PFSK-1 (cell line): ENCODE measurements at regions not wholly inside any gene's neighbourhood (a gene's known extent, or its start where the extent isn't known, plus 50 kb on each side); places are given as distances from the start of the nearest gene placed in this dataset.

Experiments
- FOXP2 ChIP-seq: optimal IDR thresholded peaks from 2 replicates; pipeline ENCODE3; 2011; ENCODE audit warnings: borderline replicate concordance, control low read depth, inconsistent platforms; ENCODE audit not compliant: insufficient read depth; ENCODE audit errors: extremely low read length, extremely low read depth
- POLR2AphosphoS5 ChIP-seq: IDR thresholded peaks from 2 replicates; pipeline ENCODE4 v1.6.1; 2012; ENCODE audit warnings: low read depth, mild to moderate bottlenecking, control low read depth, low read length, moderate library complexity
- SIN3A ChIP-seq: IDR thresholded peaks from 2 replicates; pipeline ENCODE4 v1.6.1; 2012; ENCODE audit warnings: mild to moderate bottlenecking, low read length, moderate library complexity, borderline replicate concordance; ENCODE audit not compliant: insufficient read depth
- TAF1 ChIP-seq: IDR thresholded peaks from 2 replicates; pipeline ENCODE4 v1.6.1; 2012; ENCODE audit warnings: low read length, control low read depth, borderline replicate concordance; ENCODE audit not compliant: insufficient read depth
- TF ChIP-seq, protein P1 (sequence below), 2 experiments: IDR thresholded peaks; 2 replicates each; pipeline versions ENCODE4 v1.6.1 to v1.8.0; 2011 to 2012; ENCODE audit warnings: low read depth in 2 of 2, low read length in 2 of 2, control low read depth in 1 of 2, inconsistent platforms in 1 of 2, mild to moderate bottlenecking in 1 of 2, moderate library complexity in 1 of 2; ENCODE audit not compliant: insufficient read depth in 1 of 2

DNA sequence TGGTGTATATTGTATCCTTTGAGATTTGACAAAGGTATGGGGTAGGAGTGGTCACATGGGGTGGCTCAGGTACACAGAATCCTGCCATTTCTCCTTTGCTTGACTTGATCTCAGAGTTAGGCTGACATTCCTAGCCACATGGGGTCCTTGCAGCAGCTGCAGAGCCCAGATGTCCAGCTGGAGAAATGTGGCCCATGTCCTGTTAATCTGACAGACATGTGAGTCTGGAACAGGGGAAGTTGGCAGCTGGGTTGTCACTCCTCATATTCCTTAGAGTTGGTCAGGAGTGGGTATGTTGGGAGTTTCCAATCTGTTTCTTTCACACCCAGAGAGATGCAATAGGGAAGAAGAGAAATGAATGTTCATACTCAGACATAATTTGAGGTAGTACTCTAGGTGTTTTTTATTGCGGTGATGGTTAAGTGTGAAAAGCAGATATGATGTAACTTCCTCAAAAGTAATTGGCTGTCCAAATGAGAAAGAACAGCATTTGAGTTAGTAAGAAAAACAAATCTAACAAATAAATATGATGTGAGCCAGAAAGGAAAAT lies 402.6 kb upstream of the MEIS1 start:
- TF ChIP-seq TAF1 (no peak), POLR2AphosphoS5 (no peak), FOXP2 (no peak), SIN3A (no peak)
- TF ChIP-seq, protein P1, sequence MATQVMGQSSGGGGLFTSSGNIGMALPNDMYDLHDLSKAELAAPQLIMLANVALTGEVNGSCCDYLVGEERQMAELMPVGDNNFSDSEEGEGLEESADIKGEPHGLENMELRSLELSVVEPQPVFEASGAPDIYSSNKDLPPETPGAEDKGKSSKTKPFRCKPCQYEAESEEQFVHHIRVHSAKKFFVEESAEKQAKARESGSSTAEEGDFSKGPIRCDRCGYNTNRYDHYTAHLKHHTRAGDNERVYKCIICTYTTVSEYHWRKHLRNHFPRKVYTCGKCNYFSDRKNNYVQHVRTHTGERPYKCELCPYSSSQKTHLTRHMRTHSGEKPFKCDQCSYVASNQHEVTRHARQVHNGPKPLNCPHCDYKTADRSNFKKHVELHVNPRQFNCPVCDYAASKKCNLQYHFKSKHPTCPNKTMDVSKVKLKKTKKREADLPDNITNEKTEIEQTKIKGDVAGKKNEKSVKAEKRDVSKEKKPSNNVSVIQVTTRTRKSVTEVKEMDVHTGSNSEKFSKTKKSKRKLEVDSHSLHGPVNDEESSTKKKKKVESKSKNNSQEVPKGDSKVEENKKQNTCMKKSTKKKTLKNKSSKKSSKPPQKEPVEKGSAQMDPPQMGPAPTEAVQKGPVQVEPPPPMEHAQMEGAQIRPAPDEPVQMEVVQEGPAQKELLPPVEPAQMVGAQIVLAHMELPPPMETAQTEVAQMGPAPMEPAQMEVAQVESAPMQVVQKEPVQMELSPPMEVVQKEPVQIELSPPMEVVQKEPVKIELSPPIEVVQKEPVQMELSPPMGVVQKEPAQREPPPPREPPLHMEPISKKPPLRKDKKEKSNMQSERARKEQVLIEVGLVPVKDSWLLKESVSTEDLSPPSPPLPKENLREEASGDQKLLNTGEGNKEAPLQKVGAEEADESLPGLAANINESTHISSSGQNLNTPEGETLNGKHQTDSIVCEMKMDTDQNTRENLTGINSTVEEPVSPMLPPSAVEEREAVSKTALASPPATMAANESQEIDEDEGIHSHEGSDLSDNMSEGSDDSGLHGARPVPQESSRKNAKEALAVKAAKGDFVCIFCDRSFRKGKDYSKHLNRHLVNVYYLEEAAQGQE (IDR thresholded peaks at IDR 0.05; ENCODE audit: insufficient read depth in 1 of 2, low read depth in 2 of 2, low read length in 2 of 2) = no peak

DNA sequence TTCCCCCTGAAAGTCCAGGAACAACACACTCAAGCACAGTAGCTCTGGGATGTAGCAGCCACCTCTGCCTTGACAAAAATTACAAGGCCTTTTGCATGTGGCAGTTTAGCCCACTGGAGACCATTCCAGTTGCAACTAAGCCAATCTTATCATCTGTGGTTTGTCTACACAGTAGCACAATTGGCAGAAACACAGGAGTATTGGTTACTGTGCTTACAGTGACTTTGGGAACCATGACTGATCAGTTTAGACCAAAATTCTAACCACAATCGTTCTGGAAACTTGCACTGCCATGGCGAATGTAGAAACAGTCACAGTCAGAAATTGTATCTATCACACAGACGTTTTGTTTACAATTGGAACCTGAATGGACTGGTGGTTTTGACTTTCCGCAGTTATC lies 403.7 kb upstream of the MEIS1 start:
- no peak for TF ChIP-seq FOXP2
- TF ChIP-seq POLR2AphosphoS5 = no peak
- no peak for TF ChIP-seq SIN3A
- TF ChIP-seq TAF1 = no peak
- TF ChIP-seq, protein P1 (IDR thresholded peaks at IDR 0.05; ENCODE audit: insufficient read depth in 1 of 2, low read depth in 2 of 2, low read length in 2 of 2) = no peak

DNA sequence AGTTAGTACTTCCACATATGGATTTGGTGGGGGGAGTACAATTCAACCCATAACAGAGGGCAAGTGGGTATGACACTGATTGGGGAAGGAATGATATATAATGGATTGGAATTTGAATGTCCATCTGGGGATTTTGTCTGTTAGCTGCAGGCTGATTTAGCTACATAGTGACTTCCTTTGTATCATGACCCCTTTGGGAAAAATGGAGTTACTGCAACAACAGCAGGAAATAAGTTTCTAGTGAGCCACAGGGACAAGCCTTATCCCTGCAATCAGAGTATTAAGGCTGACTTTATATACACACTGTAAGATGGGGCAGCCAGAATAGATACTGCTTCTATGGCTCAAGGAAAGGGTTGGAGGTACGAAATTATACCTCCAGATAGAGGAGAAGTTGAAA lies 404.4 kb upstream of the MEIS1 start:
- no peak for TF ChIP-seq SIN3A
- TF ChIP-seq TAF1 = no peak
- TF ChIP-seq, protein P1 (IDR thresholded peaks at IDR 0.05; ENCODE audit: insufficient read depth in 1 of 2, low read depth in 2 of 2, low read length in 2 of 2) = no peak
- TF ChIP-seq POLR2AphosphoS5 = no peak
- no peak for TF ChIP-seq FOXP2

DNA sequence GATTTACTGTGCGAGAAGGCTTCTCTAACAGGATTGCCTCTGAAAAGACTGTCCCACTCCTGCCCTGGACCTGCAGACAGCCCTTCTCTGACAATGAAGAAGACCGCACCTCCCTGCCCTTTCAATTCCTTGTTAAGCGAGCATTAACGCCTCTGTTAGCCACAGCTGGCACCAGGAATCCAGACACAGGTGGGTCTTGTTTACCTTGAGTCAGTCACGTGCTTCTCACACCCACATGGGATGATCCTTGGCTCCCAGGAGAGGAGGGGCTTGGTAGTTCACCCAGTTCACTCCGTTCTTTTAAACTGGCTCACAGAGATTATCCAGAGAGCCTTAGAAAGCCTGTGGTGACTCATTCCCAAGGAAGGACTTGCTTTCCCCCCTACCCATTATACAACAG lies 410.5 kb upstream of the MEIS1 start:
- no peak for TF ChIP-seq POLR2AphosphoS5
- TF ChIP-seq TAF1 = no peak
- TF ChIP-seq, protein P1 (IDR thresholded peaks at IDR 0.05; ENCODE audit: insufficient read depth in 1 of 2, low read depth in 2 of 2, low read length in 2 of 2) = no peak
- no peak for TF ChIP-seq FOXP2
- no peak for TF ChIP-seq SIN3A

DNA sequence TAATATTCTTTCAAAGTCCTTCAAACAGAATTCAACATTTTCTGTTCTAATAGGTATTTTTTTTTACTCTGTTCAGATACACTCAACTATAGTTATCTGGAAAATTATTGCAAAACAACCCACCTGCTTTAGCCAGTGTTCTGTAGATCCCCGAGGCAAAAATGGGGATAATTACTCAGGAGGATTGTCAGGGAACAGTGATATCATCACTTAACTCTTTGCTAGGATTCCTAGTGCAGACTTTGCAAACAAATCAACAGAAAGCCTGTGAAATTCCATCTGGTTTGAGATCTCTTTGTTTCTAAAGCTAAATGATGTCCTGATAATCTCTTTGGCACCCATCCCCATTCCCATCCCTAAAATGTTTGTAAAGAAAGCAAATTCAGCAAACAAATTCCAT lies 413.6 kb upstream of the MEIS1 start:
- TF ChIP-seq SIN3A (no peak), FOXP2 (no peak), POLR2AphosphoS5 (no peak), TAF1 (no peak)
- TF ChIP-seq, protein P1 (IDR thresholded peaks at IDR 0.05; ENCODE audit: insufficient read depth in 1 of 2, low read depth in 2 of 2, low read length in 2 of 2) = no peak
